T-helper 1 cell treated with Interleukin-12 subunit alpha and Interleukin-12 subunit beta and Interleukin-4 antibody, amounts not matched to agents 30 μg/mL and 1 μg/mL, for 36 hours (primary cell): ENCODE measurements at regions not wholly inside any gene's neighbourhood (a gene's known extent, or its start where the extent isn't known, plus 50 kb on each side); places are given as distances from the start of the nearest gene placed in this dataset.

ENCODE experiments used
- H3K27ac Mint-ChIP-seq: one replicate; pipeline ENCODE4 v1.8.0; 2021; ENCODE audit warnings: mild to moderate bottlenecking, mixed read lengths
- H3K27me3 Mint-ChIP-seq: one replicate; pipeline ENCODE4 v1.8.0; 2021; ENCODE audit warnings: low read depth, mixed read lengths
- H3K36me3 Mint-ChIP-seq: one replicate; pipeline ENCODE4 v1.8.0; 2021; ENCODE audit warnings: low read depth, mixed read lengths
- H3K4me1 Mint-ChIP-seq: one replicate; pipeline ENCODE4 v1.8.0; 2021; ENCODE audit warnings: low read depth, mixed read lengths
- H3K4me3 Mint-ChIP-seq: one replicate; pipeline ENCODE4 v1.8.0; 2021; ENCODE audit warnings: mild to moderate bottlenecking, moderate library complexity, mixed read lengths
- H3K9me3 Mint-ChIP-seq: one replicate; pipeline ENCODE4 v1.8.0; 2021; ENCODE audit warnings: mixed read lengths

DNA sequence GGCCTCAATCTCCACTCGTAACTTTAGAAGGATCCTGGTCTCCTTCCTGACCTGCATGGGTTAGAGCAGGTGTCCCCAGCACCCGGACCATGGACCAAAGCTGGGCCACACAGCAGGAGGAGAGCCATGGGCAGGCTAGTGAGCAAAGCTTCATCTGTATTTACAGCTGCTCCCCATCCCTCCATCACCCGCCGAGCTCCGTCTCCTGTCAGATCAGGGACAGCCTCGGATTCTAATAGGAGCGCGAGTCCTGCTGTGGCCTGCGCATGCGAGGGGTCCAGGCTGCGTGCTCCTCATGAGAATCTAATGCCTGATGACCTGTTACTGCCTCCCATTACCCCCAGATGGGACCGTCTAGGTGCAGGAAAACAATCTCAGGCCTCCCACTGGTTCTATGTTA lies 297.7 kb upstream of the SALL3 start:
- Mint-ChIP-seq H3K4me3 (no peak overlapping the region), H3K9me3 (no peaks in the 10 kb centered on the region), H3K36me3 (no peaks in the 10 kb centered on the region), H3K27ac (no peak overlapping the region), H3K27me3 (no peaks in the 10 kb centered on the region), H3K4me1 (no peaks in the 10 kb centered on the region)

DNA sequence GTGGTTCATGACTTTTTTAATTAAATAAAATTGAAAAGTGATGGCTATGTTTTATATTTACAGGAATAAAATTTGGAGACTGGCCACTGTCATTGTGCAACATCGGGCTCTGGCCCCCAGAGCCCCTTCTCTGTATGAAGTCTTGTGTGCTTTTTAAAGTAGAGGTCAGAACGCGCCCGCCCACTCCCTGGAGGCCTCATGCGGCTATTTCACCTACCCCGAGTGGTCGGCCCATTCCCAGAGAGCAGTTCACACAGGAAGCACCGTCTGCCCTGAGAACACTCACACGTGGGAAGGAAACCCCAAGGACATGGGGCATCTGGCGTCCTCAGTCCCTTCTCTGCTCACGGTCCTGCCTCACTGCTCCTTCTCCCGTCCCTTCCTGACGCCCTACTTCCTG lies 296.9 kb upstream of the SALL3 start:
- H3K9me3 Mint-ChIP-seq: no peaks in the 10 kb centered on the region
- H3K27me3 Mint-ChIP-seq: no peaks in the 10 kb centered on the region
- no peaks in the 10 kb centered on the region for H3K36me3 Mint-ChIP-seq
- no peaks in the 10 kb centered on the region for H3K4me1 Mint-ChIP-seq
- no peak overlapping the region for H3K4me3 Mint-ChIP-seq
- no peak overlapping the region for H3K27ac Mint-ChIP-seq

DNA sequence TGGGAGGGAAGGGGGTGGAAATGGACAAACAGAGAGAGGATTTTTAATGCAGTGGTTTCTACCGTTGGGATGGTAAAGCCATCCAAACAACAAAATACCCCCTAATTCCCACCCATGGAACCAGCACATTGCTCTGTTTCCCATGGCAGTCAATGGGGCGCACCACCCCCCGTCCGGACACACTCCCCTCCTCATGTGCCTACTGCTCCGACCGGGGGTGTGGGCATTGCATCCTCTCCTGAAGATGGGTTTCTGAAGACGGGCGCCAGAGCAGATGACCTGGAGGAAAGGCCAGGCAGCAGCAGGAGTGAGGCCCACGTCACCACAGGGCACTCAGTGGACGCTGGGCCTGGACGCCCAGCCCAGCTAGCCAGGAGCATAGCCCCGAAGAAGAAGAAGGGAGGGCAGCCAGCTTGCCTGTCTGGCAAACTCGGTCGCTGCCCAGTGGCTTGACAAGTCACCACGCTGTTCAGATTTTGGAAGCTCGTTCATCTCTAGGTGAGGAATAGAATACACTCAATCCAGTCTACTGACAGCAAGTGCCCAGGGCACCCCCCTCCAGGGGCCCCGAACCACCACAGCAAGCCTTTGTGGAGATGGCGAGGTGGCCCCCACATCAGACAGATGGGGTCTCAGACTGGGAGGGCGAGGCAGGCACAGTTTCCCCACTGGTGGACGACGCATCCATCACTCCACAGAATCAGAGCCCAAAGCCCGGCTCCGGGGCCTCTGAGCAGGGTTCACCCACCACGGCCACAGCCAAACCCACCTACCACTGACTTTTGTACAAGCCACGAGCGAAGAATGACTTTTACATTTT lies 296.2 kb upstream of the SALL3 start:
- Mint-ChIP-seq H3K9me3 (no peaks in the 10 kb centered on the region), H3K36me3 (no peaks in the 10 kb centered on the region), H3K4me3 (no peak overlapping the region), H3K4me1 (no peaks in the 10 kb centered on the region), H3K27me3 (no peaks in the 10 kb centered on the region), H3K27ac (no peak overlapping the region)

DNA sequence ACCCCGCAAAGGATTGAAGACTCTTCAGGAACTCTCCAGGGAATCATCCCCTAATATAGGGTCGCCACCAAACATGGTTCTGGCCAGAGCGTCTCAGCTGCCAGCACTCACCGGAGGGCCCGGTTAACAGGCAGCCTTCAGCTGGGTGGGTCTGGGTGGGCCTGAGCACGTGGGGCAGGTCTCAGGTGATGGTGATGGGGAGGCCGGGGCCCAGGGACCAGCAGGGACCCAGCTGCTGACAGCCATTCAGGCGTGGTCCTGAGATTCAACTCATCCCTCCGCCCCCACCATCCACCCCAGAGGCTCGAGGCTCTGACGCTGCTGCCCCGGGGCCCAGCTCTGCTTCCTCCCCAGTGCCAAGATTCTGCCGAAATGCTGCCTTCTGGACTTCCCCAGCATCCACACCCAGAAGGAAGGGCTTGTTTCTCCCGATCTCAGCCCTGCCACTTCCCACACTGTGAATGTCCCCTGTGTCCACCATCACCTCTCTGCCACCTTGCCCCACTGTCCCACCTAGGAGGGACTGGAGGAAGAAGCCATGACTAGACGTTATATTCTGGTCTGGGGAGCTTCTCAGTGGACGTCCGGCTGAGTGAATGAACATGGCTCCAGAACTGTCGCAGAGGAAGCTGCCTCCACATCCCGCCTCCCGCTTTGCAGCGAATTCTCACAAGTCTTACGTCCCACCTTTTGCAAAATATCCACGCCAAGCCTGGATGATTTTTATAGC lies 294.2 kb upstream of the SALL3 start:
- Mint-ChIP-seq H3K9me3 (no peaks in the 10 kb centered on the region), H3K4me3 (no peak overlapping the region), H3K27ac (no peak overlapping the region), H3K36me3 (no peaks in the 10 kb centered on the region), H3K4me1 (no peaks in the 10 kb centered on the region), H3K27me3 (no peaks in the 10 kb centered on the region)

DNA sequence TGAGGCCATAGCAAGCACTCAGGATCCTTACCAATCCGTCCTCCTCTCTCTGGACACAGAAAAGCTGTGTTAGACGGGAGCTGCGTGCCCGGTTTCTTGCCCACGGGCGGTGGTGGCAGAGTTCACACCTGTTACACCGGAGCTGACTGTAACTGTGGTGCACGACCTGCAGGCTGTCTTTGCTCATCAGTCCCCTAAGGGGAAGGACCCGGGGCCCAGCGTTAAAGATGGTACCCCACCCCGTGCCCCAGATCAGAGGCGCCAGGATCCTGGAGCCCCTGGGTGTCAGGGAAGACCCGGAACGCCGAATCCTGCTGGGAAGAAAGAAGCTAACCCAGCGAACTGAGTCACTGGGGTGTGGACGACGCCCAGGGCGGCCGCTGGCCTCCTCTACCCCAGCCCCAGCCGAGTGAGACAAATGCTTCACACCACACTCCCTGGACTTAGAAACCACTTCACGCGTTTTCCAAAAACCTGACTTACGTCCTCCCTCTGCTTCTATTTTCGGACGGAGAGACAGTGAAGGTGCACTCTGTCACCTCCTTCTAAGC lies 293.6 kb upstream of the SALL3 start:
- Mint-ChIP-seq H3K4me3 (no peak overlapping the region), H3K9me3 (no peaks in the 10 kb centered on the region), H3K27ac (no peak overlapping the region), H3K36me3 (no peaks in the 10 kb centered on the region), H3K4me1 (no peaks in the 10 kb centered on the region), H3K27me3 (no peaks in the 10 kb centered on the region)

DNA sequence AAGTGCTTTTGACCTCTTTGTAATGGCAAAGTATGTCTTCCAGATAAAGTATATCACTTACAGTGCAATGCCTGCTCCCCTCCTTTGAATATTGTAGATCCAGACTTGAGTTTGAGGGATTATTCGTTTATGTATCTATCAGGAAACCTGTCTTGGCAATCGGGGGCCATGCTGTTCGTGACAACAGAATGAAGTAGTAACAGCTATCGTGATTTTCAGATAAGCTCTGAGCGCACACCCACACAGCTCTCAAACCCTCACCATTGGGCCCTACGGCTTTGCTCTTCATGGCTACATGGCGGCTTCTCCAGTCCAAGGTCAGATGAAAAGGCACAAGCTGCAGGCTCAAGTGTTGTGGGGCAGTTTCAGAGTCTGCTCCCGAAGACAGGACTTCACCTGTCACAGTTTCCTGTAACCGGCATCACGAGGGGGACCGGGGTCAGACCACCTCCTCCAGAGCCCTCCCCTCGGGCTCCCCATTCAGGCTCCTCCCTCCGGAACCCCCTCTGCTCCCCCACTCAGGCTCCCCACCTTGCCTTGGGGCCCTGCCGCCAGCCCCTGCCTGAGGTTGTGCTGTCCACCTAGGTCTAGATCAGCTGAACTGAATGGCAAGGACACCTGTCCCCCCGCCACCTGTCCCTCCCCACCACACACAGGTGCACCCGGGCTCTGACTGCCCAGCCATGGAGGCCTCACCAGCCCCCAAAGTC lies 292.5 kb upstream of the SALL3 start:
- Mint-ChIP-seq H3K4me1 (no peaks in the 10 kb centered on the region), H3K4me3 (no peak overlapping the region), H3K36me3 (no peaks in the 10 kb centered on the region), H3K9me3 (no peaks in the 10 kb centered on the region), H3K27me3 (no peaks in the 10 kb centered on the region), H3K27ac (no peak overlapping the region)

DNA sequence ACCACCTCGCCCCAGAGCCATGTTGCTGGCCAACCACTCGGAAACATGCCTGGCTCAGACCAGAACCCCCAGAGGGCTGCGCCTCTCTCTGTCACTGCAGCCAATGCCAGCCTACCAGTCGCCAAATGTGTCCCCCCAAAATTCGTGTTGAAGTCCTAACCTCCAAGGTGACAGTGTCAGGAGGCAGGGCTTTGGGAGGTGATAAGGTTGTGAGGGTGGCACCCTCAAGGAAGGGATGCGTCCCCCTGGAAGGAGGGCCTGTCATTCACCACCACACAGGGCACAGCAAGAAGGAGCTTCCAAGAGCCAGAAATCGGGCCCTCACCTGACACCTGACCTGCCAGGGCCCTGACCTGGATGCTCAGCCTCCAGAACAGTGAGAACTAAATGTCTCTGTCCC lies 291.9 kb upstream of the SALL3 start:
- Mint-ChIP-seq H3K27ac (no peak overlapping the region), H3K27me3 (no peaks in the 10 kb centered on the region), H3K36me3 (no peaks in the 10 kb centered on the region), H3K4me3 (no peak overlapping the region), H3K9me3 (no peaks in the 10 kb centered on the region), H3K4me1 (no peaks in the 10 kb centered on the region)

DNA sequence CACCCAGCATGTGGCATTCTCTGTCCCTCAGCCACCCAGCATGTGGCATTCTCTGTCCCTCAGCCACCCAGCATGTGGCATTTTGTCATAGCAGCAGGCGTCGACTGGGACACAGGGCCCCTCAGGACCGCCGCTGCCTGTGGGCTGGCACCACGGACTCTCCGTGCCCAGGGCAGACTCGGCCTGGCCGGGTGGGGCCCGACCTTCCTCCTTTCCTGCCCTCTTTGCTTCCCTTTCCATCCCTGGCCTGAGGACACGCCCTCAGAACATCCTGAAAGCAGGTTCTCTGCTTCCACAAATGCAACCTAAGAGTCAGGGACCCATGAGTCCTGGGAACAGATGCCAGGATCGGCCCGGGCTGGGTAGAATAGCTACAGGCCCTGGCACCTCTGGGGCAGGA lies 291.4 kb upstream of the SALL3 start:
- Mint-ChIP-seq H3K36me3 (no peaks in the 10 kb centered on the region), H3K4me1 (no peaks in the 10 kb centered on the region), H3K4me3 (no peak overlapping the region), H3K9me3 (no peaks in the 10 kb centered on the region), H3K27me3 (no peaks in the 10 kb centered on the region), H3K27ac (no peak overlapping the region)

DNA sequence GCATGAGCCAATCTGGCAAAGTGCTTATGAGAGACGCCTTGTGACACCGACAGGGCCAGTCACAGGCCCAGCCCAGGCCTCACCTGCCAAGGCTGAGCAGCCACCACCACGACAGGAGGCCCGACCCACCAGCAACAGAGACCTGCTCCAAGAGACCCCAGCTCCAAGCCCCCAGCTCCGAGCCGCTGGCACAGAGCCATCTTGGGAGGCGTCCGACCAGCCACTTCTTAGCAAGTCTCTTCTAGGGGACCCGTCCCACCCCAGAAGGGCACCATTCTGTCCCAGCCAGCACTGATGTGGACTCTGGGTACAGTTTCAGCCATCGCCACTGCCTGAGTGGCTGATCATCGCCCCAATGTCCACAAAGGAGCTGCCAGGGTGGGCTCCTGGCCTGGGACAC lies 290.7 kb upstream of the SALL3 start:
- no peak overlapping the region for H3K4me3 Mint-ChIP-seq
- H3K4me1 Mint-ChIP-seq: no peaks in the 10 kb centered on the region
- no peaks in the 10 kb centered on the region for H3K9me3 Mint-ChIP-seq
- H3K27ac Mint-ChIP-seq: no peak overlapping the region
- H3K36me3 Mint-ChIP-seq: no peaks in the 10 kb centered on the region
- H3K27me3 Mint-ChIP-seq: no peaks in the 10 kb centered on the region

DNA sequence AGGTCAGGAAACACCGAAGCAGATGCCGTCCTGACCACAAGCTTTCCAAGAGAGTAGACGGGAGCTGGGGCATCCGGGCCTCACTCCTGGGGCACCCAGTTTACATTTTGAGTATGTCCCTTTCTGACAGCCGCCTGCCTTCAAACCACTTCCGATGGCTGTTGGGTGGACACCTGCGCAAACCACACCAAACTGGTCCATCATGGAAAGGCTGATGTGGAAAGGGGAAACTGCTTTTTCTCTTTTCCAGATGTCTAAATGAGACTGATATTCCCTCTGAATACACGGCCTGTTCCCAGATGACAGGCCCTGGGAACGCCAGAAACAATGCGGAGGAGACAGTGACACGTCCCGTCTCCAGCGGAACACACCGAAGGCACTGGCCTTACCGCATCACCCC lies 290.0 kb upstream of the SALL3 start:
- Mint-ChIP-seq H3K9me3 (no peaks in the 10 kb centered on the region), H3K4me1 (no peaks in the 10 kb centered on the region), H3K27ac (no peak overlapping the region), H3K36me3 (no peaks in the 10 kb centered on the region), H3K27me3 (no peaks in the 10 kb centered on the region), H3K4me3 (no peak overlapping the region)

DNA sequence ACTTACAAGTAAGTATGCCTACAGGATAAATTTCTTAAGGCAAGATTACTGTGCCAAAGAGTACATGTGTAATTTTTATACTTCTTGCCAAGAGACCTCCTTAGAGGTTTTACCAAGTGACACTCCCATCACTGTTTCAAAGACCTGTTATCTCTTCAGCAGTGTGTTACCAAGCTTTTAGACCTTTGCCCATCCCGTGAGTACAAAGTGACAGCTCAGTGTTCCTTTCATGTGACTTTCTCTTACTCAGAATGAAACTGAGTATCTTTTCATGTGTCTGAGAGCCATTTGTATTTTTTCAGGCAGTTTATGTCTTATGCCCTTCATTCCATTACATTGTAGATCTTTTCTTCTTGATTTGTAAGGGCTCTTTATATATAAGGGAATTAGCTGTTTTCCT lies 287.5 kb upstream of the SALL3 start:
- Mint-ChIP-seq H3K36me3 (no peaks in the 10 kb centered on the region), H3K27ac (no peak overlapping the region), H3K9me3 (no peaks in the 10 kb centered on the region), H3K4me3 (no peak overlapping the region), H3K27me3 (no peaks in the 10 kb centered on the region), H3K4me1 (no peaks in the 10 kb centered on the region)

DNA sequence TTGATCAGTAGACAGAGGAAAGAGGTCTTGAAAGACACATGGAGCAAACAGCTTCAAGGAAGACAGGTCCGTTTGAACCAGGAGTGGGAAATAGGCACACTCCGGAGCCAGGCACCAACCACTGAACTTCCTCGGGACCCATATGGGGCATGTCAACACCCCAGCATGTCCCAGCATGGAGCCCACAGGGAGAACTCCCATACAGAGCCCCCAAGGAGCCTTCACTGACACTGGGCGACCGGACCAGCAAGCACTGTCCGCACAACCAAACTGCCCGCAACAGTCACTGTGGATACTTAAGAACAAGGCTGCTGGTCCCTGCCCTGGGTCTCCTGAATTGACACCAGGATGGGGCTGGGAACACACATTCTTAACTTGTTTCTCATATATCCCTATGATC lies 286.2 kb upstream of the SALL3 start:
- Mint-ChIP-seq H3K4me1 (no peaks in the 10 kb centered on the region), H3K27ac (no peak overlapping the region), H3K27me3 (no peaks in the 10 kb centered on the region), H3K36me3 (no peaks in the 10 kb centered on the region), H3K4me3 (no peak overlapping the region), H3K9me3 (no peaks in the 10 kb centered on the region)

DNA sequence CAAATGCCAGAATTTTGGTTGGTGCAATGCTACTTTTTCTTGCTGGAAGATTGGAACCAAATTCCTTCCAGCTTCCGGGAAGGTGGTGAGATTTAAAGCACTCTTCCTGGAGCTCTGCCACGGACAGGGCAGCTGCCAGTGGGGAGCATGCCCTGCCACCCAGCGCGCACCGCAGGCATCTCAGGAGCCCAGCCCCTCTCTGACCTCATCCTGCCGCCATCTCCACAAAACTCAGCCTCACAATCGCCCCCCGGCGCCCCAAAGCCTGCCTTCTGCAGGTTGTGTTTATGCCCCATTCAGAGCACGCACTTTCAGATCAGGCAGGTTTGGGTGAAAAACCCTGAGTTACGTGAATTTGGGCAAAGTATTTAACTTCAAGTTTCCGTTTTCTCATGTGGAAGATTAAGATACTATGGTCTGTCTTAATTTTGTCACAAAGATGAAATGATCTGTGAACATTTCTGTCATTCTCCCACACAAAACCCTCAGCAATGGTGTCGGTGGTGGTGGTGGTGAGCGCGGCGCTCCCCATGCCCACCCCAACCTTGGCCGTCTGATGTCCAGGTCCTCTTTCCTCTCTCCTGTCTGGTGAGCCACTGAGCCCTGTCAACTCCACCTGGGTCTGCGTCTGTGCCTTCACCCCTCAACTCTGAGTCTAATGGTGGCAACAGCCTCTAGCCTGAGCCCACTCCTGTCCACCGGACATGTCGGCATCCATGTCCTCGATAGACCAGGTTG lies 282.8 kb upstream of the SALL3 start:
- Mint-ChIP-seq H3K27ac (no peak overlapping the region), H3K4me1 (no peaks in the 10 kb centered on the region)

DNA sequence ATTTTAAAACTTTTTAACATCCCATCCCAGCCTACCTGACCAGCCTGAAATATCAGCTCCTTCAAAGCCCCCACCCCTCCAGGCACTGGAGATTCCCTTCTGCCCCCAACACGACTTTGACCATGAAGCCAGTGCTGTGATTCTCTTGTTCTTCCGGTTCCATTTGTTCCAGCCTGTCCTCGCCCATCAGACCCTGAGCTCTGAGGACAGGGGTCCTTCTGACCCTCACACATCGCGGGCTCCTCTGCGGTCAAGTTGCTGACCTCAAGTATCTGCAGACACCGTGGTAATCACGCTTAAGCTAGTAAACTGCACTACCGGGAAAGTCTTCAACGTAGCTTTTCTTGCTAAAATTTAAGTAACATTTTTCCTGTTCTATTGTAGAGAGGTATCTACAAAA lies 282.2 kb upstream of the SALL3 start:
- H3K27ac Mint-ChIP-seq: no peak overlapping the region
- H3K4me3 Mint-ChIP-seq: no peak overlapping the region
- no peaks in the 10 kb centered on the region for H3K27me3 Mint-ChIP-seq
- H3K4me1 Mint-ChIP-seq: no peaks in the 10 kb centered on the region
- H3K9me3 Mint-ChIP-seq: no peaks in the 10 kb centered on the region
- H3K36me3 Mint-ChIP-seq: no peaks in the 10 kb centered on the region

More for the DNA sequence above, 282.8 kb upstream of the SALL3 start:
- Mint-ChIP-seq H3K27me3 (no peaks in the 10 kb centered on the region), H3K4me3 (no peak overlapping the region), H3K36me3 (no peaks in the 10 kb centered on the region), H3K9me3 (no peaks in the 10 kb centered on the region)
